Thoracic aorta (tissue), 2 donors: ENCODE measurements at regions not wholly inside any gene's neighbourhood (a gene's known extent, or its start where the extent isn't known, plus 50 kb on each side); places are given as distances from the start of the nearest gene placed in this dataset.
"Not testable (repeated sequence)": the region's sequence is repeated elsewhere in the genome, so short reads cannot be mapped to it uniquely, and the experiment has no call there.

Experiments used
- ATAC-seq: fragments of 150-250 bp; one replicate; pipeline ENCODE4 v1.8.0; 2017; ENCODE audit warnings: low read depth; ENCODE audit not compliant: insufficient number of reproducible peaks, low FRiP score
- DNase-seq: peaks from one replicate; pipeline ENCODE4 v3.0.0-alpha.2; 2020; ENCODE audit warnings: low spot score
- H3K27ac ChIP-seq, 2 donors: fragments of 200-600 bp; sonication (generic); 1 replicate in 1 of 2; 2 replicates in 1 of 2; pipeline ENCODE4 v1.5.1; 2016; ENCODE audit warnings: mild to moderate bottlenecking in 2 of 2, moderate library complexity in 2 of 2
- H3K27me3 ChIP-seq: fragments of 200-600 bp; sonication (generic); replicated peaks from 2 replicates; pipeline ENCODE4 v1.6.0; 2016; ENCODE audit warnings: mild to moderate bottlenecking; ENCODE audit not compliant: insufficient read depth
- H3K36me3 ChIP-seq: fragments of 200-600 bp; sonication (generic); one replicate; pipeline ENCODE4 v1.5.1; 2016
- H3K4me1 ChIP-seq, 2 donors: fragments of 200-600 bp; sonication (generic); 1 replicate in 1 of 2; 2 replicates in 1 of 2; pipeline versions ENCODE4 v1.5.1 to v1.6.0; 2016; ENCODE audit warnings: low read depth in 2 of 2, mild to moderate bottlenecking in 1 of 2; ENCODE audit not compliant: control insufficient read depth in 1 of 2
- H3K4me3 ChIP-seq: fragments of 200-600 bp; sonication (generic); 2 replicates; pipeline ENCODE4 v1.5.1; 2016; ENCODE audit warnings: mild to moderate bottlenecking
- H3K9me3 ChIP-seq: fragments of 200-600 bp; sonication (generic); 2 replicates; pipeline ENCODE4 v1.5.1; 2016
- TF ChIP-seq, protein P1 (sequence below): fragments of 200-600 bp; sonication (generic); IDR thresholded peaks from one replicate; pipeline ENCODE4 v1.5.1; 2019; ENCODE audit warnings: antibody characterized with exemption

GRCh38 chr20:51275826-51276225, 252.9 kb upstream of the KCNG1 start:
- no peak for ATAC-seq
- Histone ChIP-seq H3K4me1 (peaks cover 5% of the 10 kb centered on the region in 2 donors), H3K27me3 (no peaks in the 10 kb centered on the region), H3K9me3 (no peaks in the 10 kb centered on the region), H3K4me3 (no peak overlapping the region), H3K36me3 (no peaks in the 10 kb centered on the region), H3K27ac (no peak overlapping the region)
- TF ChIP-seq, protein P1, sequence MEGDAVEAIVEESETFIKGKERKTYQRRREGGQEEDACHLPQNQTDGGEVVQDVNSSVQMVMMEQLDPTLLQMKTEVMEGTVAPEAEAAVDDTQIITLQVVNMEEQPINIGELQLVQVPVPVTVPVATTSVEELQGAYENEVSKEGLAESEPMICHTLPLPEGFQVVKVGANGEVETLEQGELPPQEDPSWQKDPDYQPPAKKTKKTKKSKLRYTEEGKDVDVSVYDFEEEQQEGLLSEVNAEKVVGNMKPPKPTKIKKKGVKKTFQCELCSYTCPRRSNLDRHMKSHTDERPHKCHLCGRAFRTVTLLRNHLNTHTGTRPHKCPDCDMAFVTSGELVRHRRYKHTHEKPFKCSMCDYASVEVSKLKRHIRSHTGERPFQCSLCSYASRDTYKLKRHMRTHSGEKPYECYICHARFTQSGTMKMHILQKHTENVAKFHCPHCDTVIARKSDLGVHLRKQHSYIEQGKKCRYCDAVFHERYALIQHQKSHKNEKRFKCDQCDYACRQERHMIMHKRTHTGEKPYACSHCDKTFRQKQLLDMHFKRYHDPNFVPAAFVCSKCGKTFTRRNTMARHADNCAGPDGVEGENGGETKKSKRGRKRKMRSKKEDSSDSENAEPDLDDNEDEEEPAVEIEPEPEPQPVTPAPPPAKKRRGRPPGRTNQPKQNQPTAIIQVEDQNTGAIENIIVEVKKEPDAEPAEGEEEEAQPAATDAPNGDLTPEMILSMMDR = no peak
- DNase-seq = no peak

- no peaks in the 10 kb centered on the region for H3K27me3 ChIP-seq
- no peak overlapping the region for H3K27ac ChIP-seq
- ATAC-seq = no peak
- no peaks in the 10 kb centered on the region for H3K36me3 ChIP-seq
- DNase-seq = no peak
- H3K4me1 ChIP-seq = peaks cover 5% of the 10 kb centered on the region in 2 donors
- H3K4me3 ChIP-seq = no peak overlapping the region
- peaks cover 4% of the 10 kb centered on the region for H3K9me3 ChIP-seq
- TF ChIP-seq, protein P1 = no peak
Observed at GRCh38 chr20:51275181-51275580, 252.3 kb upstream of the KCNG1 start.

GRCh38 chr20:51272401-51272800, 249.5 kb upstream of the KCNG1 start:
- peaks cover 5% of the 10 kb centered on the region in 2 donors for H3K4me1 ChIP-seq
- H3K4me3 ChIP-seq = no peak overlapping the region
- no peaks in the 10 kb centered on the region for H3K27me3 ChIP-seq
- peaks cover 5% of the 10 kb centered on the region for H3K9me3 ChIP-seq
- no peak for DNase-seq
- no peak for ATAC-seq
- no peaks in the 10 kb centered on the region for H3K36me3 ChIP-seq
- H3K27ac ChIP-seq = no peak overlapping the region
- TF ChIP-seq, protein P1 = no peak

DNA sequence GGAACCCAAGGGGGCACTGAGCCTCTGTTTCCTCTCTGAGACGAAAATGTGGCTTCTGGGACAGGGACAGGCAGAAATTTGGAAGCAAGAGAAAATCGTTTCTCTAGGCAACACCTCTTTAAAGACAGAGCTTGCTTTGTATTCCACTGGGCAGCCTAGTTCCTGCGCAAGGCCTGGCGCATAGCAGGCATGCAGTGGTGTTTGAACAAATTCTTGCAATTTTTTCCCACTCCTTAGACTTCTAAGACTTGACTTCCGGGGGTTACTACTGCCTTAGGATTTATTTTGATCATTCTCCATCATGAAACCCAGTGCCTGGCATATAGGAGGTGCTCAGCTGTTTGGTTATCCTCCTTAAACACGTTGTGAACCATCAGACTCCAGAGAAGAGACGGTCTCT, 249.0 kb upstream of the KCNG1 start:
- H3K36me3 ChIP-seq = no peaks in the 10 kb centered on the region
- H3K27ac ChIP-seq = no peak overlapping the region
- no peak for DNase-seq
- peaks cover 5% of the 10 kb centered on the region for H3K9me3 ChIP-seq
- H3K4me1 ChIP-seq = peaks cover 5% of the 10 kb centered on the region in 2 donors
- no peak overlapping the region for H3K4me3 ChIP-seq
- TF ChIP-seq, protein P1 = no peak
- ATAC-seq = no peak
- no peaks in the 10 kb centered on the region for H3K27me3 ChIP-seq

DNA sequence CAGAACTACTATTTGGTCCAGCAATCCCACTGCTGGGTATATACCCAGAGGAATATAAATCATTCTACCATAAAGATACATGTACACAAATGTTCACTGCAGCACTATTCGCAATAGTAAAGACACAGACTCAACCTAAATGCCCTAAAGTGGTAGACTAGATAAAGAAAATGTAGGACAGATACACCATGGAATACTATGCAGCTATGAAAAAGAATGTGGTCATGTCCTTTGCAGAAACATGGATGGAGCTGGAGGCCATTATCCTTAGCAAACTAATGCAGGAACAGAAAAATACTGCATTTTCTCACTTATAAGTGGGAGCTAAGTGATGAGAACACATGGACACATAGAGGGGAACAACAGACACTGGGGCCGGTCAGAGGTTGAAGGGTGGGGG, 248.4 kb upstream of the KCNG1 start:
- H3K4me3 ChIP-seq, H3K4me1 ChIP-seq, H3K36me3 ChIP-seq, ATAC-seq, H3K27me3 ChIP-seq, H3K9me3 ChIP-seq, H3K27ac ChIP-seq, DNase-seq: not testable (repeated sequence)

DNA sequence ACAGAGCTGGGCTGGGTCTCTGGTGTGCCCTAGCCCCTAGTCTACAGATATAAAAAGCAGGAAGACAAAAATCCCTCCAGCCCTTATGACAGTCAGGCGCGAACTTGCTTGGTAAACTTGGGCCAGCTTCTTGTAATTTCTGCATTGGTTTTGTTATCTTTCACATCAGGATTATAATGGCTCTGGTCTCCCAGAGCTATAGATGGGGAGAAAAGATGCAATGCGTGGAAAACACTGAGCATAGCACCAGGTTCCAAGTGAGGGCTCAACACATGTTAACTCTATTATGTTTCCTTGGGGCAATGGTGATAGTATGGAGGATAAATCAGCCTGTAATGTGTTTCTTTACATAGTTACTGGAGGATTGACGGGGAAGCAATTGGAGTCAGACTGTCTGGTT, 246.8 kb upstream of the KCNG1 start:
- Histone ChIP-seq H3K4me3 (no peak overlapping the region), H3K36me3 (no peaks in the 10 kb centered on the region), H3K4me1 (peaks cover 0 to 5% of the 10 kb centered on the region in 2 donors), H3K27ac (no peak overlapping the region), H3K9me3 (peaks cover 5% of the 10 kb centered on the region), H3K27me3 (no peaks in the 10 kb centered on the region)
- ATAC-seq = no peak
- DNase-seq = no peak
- TF ChIP-seq, protein P1 = no peak
